GM12878 (cell line): ENCODE measurements at regions not wholly inside any gene's neighbourhood (a gene's known extent, or its start where the extent isn't known, plus 50 kb on each side); places are given as distances from the start of the nearest gene placed in this dataset.

Experiments
- ATAC-seq: fragments of 200-7000 bp; cut with Tn5 transposase; 3 replicates; pipeline ENCODE4 v1.9.1; 2020; ENCODE audit warnings: mild to moderate bottlenecking, moderate library complexity
- BruUV-seq: library from RNA; stranded (reverse); fragments of 400-500 nt; replicated peaks from 2 replicates; lab custom pipeline; 2021; lab: Mats Ljungman, UMichigan
- CTCF ChIA-PET: fragments of 300-600 bp; sonication (Branson Sonifier 250); formaldehyde crosslinking; extraction: SDS; loops from one replicate; lab custom pipeline; 2021; ENCODE audit warnings: inconsistent platforms; lab: Yijun Ruan, JAX
- POLR2A ChIA-PET: fragments of 350-600 bp; formaldehyde crosslinking; extraction: SDS; loops from one replicate; lab custom pipeline; 2021; ENCODE audit warnings: inconsistent platforms; lab: Charles Lee
- RAD21 ChIA-PET: fragments of 300-600 bp; sonication (Branson Sonifier 250); formaldehyde crosslinking; loops from one replicate; lab custom pipeline; 2023; ENCODE audit warnings: antibody characterized with exemption; ENCODE audit not compliant: unreplicated experiment; lab: Charles Lee
- SMC1A ChIA-PET: fragments of 300-600 bp; sonication (Branson Sonifier 250); formaldehyde crosslinking; loops from one replicate; lab custom pipeline; 2023; ENCODE audit not compliant: unreplicated experiment, uncharacterized antibody; lab: Charles Lee
- DNase-seq: peaks from one replicate; pipeline ENCODE4 v3.0.0-alpha.2; 2011; ENCODE audit warnings: low read depth, low spot score
- FAIRE-seq: peaks from 3 replicates; lab custom pipeline; 2011; peaks lifted over from hg19 to GRCh38; lab: Jason Lieb, UNC
- H2AFZ ChIP-seq: 2 replicates; pipeline ENCODE4 v1.6.0; 2011; ENCODE audit warnings: low read depth, low read length, control low read depth; ENCODE audit not compliant: control insufficient read depth
- H3K27ac ChIP-seq: 2 replicates; pipeline ENCODE4 v1.5.1; 2011; ENCODE audit warnings: control low read depth; ENCODE audit not compliant: control insufficient read depth, insufficient read depth
- H3K27me3 ChIP-seq, 2 experiments: replicated peaks in 1 of 2; 2 replicates each; pipeline versions ENCODE4 v1.6.0 to v1.6.1; 2011; ENCODE audit warnings: low read length in 1 of 2; ENCODE audit not compliant: control insufficient read depth in 2 of 2, insufficient read depth in 2 of 2
- H3K36me3 ChIP-seq, 2 experiments: 2 replicates each; pipeline ENCODE4 v1.5.1; 2011; ENCODE audit warnings: low read length in 1 of 2; ENCODE audit not compliant: control insufficient read depth in 2 of 2, insufficient read depth in 2 of 2
- H3K4me1 ChIP-seq: 2 replicates; pipeline ENCODE4 v1.6.1; 2011; ENCODE audit warnings: mild to moderate bottlenecking, low read length, moderate library complexity, mixed read lengths; ENCODE audit not compliant: control insufficient read depth, insufficient read depth
- H3K4me2 ChIP-seq: 2 replicates; pipeline ENCODE4 v1.6.0; 2011; ENCODE audit warnings: control low read depth; ENCODE audit not compliant: control insufficient read depth, insufficient read depth
- H3K4me3 ChIP-seq: fragments of 200-600 bp; sonication (generic); 2 replicates; pipeline ENCODE4 v1.5.1; 2016
- H3K79me2 ChIP-seq: 2 replicates; pipeline ENCODE4 v1.6.0; 2011; ENCODE audit warnings: low read length; ENCODE audit not compliant: control insufficient read depth, insufficient read depth
- H3K9ac ChIP-seq: 2 replicates; pipeline ENCODE4 v1.8.0; 2011; ENCODE audit warnings: low read length, control low read depth, mixed read lengths; ENCODE audit not compliant: control insufficient read depth, insufficient read depth
- H3K9me3 ChIP-seq: replicated peaks from 3 replicates; pipeline ENCODE4 v1.5.1; 2011; ENCODE audit warnings: mild to moderate bottlenecking, low read length; ENCODE audit not compliant: control insufficient read depth, insufficient read depth
- H4K20me1 ChIP-seq: 2 replicates; pipeline ENCODE4 v1.6.0; 2011; ENCODE audit not compliant: control insufficient read depth, insufficient read depth
- ASH2L ChIP-seq: fragments of 300-600, 200-600 bp; sonication (generic); IDR thresholded peaks from 2 replicates; pipeline ENCODE4 v1.6.1; 2017; ENCODE audit warnings: low read depth, mild to moderate bottlenecking, borderline replicate concordance
- CHD2 ChIP-seq: IDR thresholded peaks from 2 replicates; pipeline ENCODE4 v1.6.1; 2011; ENCODE audit warnings: low read depth, low read length, improper control_type of control experiment, borderline replicate concordance
- GATAD2B ChIP-seq: fragments of 450-650 bp; conservative IDR thresholded peaks from 2 replicates; pipeline ENCODE4 v1.6.1; 2017; ENCODE audit warnings: low read depth, mild to moderate bottlenecking, moderate library complexity
- NR2F1 ChIP-seq: fragments of 450-650 bp; conservative IDR thresholded peaks from 2 replicates; pipeline ENCODE4 v1.6.1; 2017; ENCODE audit warnings: mild to moderate bottlenecking
- PML ChIP-seq: IDR thresholded peaks from 2 replicates; pipeline ENCODE4 v1.6.1; 2012; ENCODE audit warnings: low read length, inconsistent platforms
- POLR2A ChIP-seq: IDR thresholded peaks from 2 replicates; pipeline ENCODE4 v1.6.1; 2011; ENCODE audit warnings: low read depth, mild to moderate bottlenecking, low read length
- TBL1XR1 ChIP-seq: IDR thresholded peaks from 2 replicates; pipeline ENCODE4 v1.6.1; 2012; ENCODE audit warnings: low read depth, low read length, improper control_type of control experiment
- YY1 ChIP-seq: IDR thresholded peaks from 2 replicates; pipeline ENCODE4 v1.6.1; 2011; ENCODE audit warnings: low read depth, mild to moderate bottlenecking, low read length
- ZSCAN29 ChIP-seq: fragments of 450-650 bp; IDR thresholded peaks from 2 replicates; pipeline ENCODE4 v1.6.1; 2017; ENCODE audit warnings: mild to moderate bottlenecking, moderate library complexity
- WGBS: methylation state at CpG from one replicate; pipeline ENCODE4 v1.1.6; 2016; ENCODE audit warnings: low lambda C conversion rate; ENCODE audit not compliant: insufficient replicate concordance, insufficient coverage; ENCODE audit errors: missing lambda C conversion rate; 5-methylcytosine and 5-hydroxymethylcytosine counted together
- in situ Hi-C: fragments of 300-500 bp; cut with MboI; formaldehyde crosslinking; loops from 9 replicates; pipeline ENCODE4 v1.14.3; 2018; ENCODE audit warnings: mixed read lengths
- intact Hi-C: fragments of 100-400 bp; cut with micrococcal nuclease; formaldehyde crosslinking; loops from one replicate; pipeline ENCODE4 v1.14.2; 2022; ENCODE audit not compliant: unreplicated experiment
- TF ChIP-seq, protein P1 (sequence below): fragments of 150-350 bp; IDR thresholded peaks from 2 replicates; pipeline ENCODE4 v1.6.1; 2014; ENCODE audit warnings: mild to moderate bottlenecking, low read depth, low read length
- TF ChIP-seq, protein P2 (sequence below): fragments of 450-650 bp; IDR thresholded peaks from 2 replicates; pipeline ENCODE4 v1.6.1; 2017; ENCODE audit warnings: mild to moderate bottlenecking, low read depth, inconsistent platforms; ENCODE audit not compliant: poor library complexity, severe bottlenecking
- TF ChIP-seq, protein P3 (sequence below): fragments of 450-650 bp; formaldehyde crosslinking; IDR thresholded peaks from 2 replicates; pipeline ENCODE4 v1.5.0; 2022; ENCODE audit warnings: mild to moderate bottlenecking, missing genetic modification characterization

DNA sequence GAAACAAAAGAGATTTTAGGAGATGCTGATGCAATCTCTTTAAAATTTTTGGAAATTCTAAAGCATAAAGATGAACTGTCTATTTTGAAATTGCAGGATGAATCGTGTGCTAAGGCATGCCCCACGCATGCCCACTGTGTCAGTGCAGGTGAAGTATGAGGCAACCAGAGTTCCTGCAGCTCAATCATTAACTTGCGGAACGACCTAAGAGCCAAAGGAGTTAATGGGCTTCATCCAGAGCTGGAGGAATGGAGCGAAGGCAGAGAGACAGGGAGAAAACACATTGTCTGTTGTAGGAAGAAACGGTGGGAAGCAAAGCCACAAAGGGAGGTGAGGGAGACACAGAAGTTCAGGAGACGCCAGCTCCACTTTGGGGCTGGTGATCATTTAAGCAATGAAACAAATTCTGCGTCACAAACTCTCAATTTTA is 265.2 kb downstream of the CCDC85A start:
- Histone ChIP-seq H3K9me3 (no peaks in the 10 kb centered on the region), H4K20me1 (no peaks in the 10 kb centered on the region), H3K27me3 (no peaks in the 10 kb centered on the region), H3K27ac (no peak overlapping the region)
- POLR2A ChIA-PET = no interaction called here
- SMC1A ChIA-PET = interaction anchor here (1.1 kb wide), 1 partner anchor 9 kb away, joined by 3 read pairs; no protein-coding TSS in a partner anchor
- 17% methylated on average over 8 of the region's 8 CpGs for WGBS
- RAD21 ChIA-PET = no interaction called here
- intact Hi-C loops = no loop called here
- no peak for TF ChIP-seq PML
- TF ChIP-seq YY1 = no peak
- TF ChIP-seq CHD2 = no peak
- no peak for TF ChIP-seq ASH2L
- no peak for TF ChIP-seq TBL1XR1
- TF ChIP-seq, protein P1, sequence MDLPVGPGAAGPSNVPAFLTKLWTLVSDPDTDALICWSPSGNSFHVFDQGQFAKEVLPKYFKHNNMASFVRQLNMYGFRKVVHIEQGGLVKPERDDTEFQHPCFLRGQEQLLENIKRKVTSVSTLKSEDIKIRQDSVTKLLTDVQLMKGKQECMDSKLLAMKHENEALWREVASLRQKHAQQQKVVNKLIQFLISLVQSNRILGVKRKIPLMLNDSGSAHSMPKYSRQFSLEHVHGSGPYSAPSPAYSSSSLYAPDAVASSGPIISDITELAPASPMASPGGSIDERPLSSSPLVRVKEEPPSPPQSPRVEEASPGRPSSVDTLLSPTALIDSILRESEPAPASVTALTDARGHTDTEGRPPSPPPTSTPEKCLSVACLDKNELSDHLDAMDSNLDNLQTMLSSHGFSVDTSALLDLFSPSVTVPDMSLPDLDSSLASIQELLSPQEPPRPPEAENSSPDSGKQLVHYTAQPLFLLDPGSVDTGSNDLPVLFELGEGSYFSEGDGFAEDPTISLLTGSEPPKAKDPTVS = no peak
- TF ChIP-seq, protein P2, sequence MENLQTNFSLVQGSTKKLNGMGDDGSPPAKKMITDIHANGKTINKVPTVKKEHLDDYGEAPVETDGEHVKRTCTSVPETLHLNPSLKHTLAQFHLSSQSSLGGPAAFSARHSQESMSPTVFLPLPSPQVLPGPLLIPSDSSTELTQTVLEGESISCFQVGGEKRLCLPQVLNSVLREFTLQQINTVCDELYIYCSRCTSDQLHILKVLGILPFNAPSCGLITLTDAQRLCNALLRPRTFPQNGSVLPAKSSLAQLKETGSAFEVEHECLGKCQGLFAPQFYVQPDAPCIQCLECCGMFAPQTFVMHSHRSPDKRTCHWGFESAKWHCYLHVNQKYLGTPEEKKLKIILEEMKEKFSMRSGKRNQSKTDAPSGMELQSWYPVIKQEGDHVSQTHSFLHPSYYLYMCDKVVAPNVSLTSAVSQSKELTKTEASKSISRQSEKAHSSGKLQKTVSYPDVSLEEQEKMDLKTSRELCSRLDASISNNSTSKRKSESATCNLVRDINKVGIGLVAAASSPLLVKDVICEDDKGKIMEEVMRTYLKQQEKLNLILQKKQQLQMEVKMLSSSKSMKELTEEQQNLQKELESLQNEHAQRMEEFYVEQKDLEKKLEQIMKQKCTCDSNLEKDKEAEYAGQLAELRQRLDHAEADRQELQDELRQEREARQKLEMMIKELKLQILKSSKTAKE = no peak
- no peak for TF ChIP-seq NR2F1
- no peak for TF ChIP-seq POLR2A
- no peak for TF ChIP-seq ZSCAN29
- TF ChIP-seq, protein P3, sequence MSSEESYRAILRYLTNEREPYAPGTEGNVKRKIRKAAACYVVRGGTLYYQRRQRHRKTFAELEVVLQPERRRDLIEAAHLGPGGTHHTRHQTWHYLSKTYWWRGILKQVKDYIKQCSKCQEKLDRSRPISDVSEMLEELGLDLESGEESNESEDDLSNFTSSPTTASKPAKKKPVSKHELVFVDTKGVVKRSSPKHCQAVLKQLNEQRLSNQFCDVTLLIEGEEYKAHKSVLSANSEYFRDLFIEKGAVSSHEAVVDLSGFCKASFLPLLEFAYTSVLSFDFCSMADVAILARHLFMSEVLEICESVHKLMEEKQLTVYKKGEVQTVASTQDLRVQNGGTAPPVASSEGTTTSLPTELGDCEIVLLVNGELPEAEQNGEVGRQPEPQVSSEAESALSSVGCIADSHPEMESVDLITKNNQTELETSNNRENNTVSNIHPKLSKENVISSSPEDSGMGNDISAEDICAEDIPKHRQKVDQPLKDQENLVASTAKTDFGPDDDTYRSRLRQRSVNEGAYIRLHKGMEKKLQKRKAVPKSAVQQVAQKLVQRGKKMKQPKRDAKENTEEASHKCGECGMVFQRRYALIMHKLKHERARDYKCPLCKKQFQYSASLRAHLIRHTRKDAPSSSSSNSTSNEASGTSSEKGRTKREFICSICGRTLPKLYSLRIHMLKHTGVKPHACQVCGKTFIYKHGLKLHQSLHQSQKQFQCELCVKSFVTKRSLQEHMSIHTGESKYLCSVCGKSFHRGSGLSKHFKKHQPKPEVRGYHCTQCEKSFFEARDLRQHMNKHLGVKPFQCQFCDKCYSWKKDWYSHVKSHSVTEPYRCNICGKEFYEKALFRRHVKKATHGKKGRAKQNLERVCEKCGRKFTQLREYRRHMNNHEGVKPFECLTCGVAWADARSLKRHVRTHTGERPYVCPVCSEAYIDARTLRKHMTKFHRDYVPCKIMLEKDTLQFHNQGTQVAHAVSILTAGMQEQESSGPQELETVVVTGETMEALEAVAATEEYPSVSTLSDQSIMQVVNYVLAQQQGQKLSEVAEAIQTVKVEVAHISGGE (CRISPR knock-in tag) = no peak
- no peak for TF ChIP-seq GATAD2B
- TF ChIP-seq, all 136 proteins: peak for 0
- Histone ChIP-seq H3K4me3 (no peak overlapping the region), H3K79me2 (no peaks in the 10 kb centered on the region), H3K36me3 (no peaks in the 10 kb centered on the region), H3K9ac (no peak overlapping the region), H2AFZ (no peak overlapping the region), H3K4me2 (no peak overlapping the region), H3K4me1 (no peaks in the 10 kb centered on the region)
- ATAC-seq (no peak), DNase-seq (no peak), FAIRE-seq (no peak)
- CTCF ChIA-PET = interaction anchor here (0.5 to 0.6 kb wide), 2 partner anchors 46 to 472 kb away, joined by 3 read pairs; no protein-coding TSS in a partner anchor
- in situ Hi-C loops = no loop called here
- BruUV-seq = no TSS peak
